ENCODE measurements at regions not wholly inside any gene's neighbourhood (a gene's known extent, or its start where the extent isn't known, plus 50 kb on each side); places are given as distances from the start of the nearest gene placed in this dataset.

GRCh38 chr15:94086341-94086740 lies 145.0 kb upstream of the MCTP2 start:
- no peak for TF ChIP-seq CTCF (IDR thresholded peaks at IDR 0.05)
- ATAC-seq (ENCODE audit: low FRiP score) = no peak
- no peak for DNase-seq (ENCODE audit: low spot score)

GRCh38 chr15:94083467-94084052 lies 147.8 kb upstream of the MCTP2 start:
- no peak for DNase-seq (ENCODE audit: low spot score)
- TF ChIP-seq CTCF (IDR thresholded peaks at IDR 0.05) = no peak
- ATAC-seq (ENCODE audit: low FRiP score) = peak; percentile 91

GRCh38 chr15:94081829-94082228 lies 149.5 kb upstream of the MCTP2 start:
- TF ChIP-seq CTCF (IDR thresholded peaks at IDR 0.05) = no peak
- no peak for ATAC-seq (ENCODE audit: low FRiP score)
- DNase-seq (ENCODE audit: low spot score) = no peak

GRCh38 chr15:94080989-94081605 lies 150.3 kb upstream of the MCTP2 start:
- no peak for TF ChIP-seq CTCF (IDR thresholded peaks at IDR 0.05)
- DNase-seq (ENCODE audit: low spot score) (no peak), ATAC-seq (ENCODE audit: low FRiP score) (no peak)

GRCh38 chr15:94080416-94080815 lies 150.9 kb upstream of the MCTP2 start:
- DNase-seq (ENCODE audit: low spot score) (no peak), ATAC-seq (ENCODE audit: low FRiP score) (no peak)
- TF ChIP-seq CTCF (IDR thresholded peaks at IDR 0.05) = no peak

GRCh38 chr15:94079968-94080367 lies 151.4 kb upstream of the MCTP2 start:
- ATAC-seq (ENCODE audit: low FRiP score) (no peak), DNase-seq (ENCODE audit: low spot score) (no peak)
- no peak for TF ChIP-seq CTCF (IDR thresholded peaks at IDR 0.05)

- TF ChIP-seq CTCF (IDR thresholded peaks at IDR 0.05) = no peak
- DNase-seq (ENCODE audit: low spot score) (no peak), ATAC-seq (ENCODE audit: low FRiP score) (no peak)
These were observed 151.9 kb upstream of the MCTP2 start for GRCh38 chr15:94079459-94079858.
